ENCODE measurements at regions not wholly inside any gene's neighbourhood (a gene's known extent, or its start where the extent isn't known, plus 50 kb on each side); places are given as distances from the start of the nearest gene placed in this dataset.

DNA sequence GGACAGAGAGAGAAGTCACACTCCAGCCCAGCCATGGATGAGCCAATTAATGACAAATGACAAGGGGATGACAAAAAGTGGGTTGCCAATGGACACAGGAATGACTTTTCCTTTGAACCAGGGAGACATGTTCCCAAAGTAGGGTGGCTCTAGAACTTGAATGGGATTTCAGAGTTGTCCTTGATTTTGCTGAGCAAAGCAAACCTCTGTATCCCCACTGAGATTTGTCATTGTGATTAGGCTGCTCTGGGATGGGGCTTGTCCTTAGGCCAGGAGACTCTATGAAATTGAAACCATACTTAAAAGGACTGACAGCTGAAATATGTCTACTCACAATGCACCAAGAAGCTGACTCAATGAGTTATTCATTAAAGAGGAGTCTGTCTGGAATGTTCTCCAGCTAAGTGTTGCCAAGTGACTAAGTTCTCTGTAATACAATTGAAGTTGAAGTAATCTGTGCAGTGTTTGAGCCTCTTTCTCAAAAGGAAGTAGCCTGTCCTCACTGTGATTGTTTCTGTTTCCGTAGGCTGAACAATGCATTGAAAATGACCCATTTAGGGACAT lies 69.0 kb upstream of the PCDH9 start:
- TF ChIP-seq POLR2AphosphoS5 (IDR thresholded peaks at IDR 0.05; ENCODE audit: borderline replicate concordance, low read depth, low read length), result no peak
- no peak for TF ChIP-seq EZH2 (IDR thresholded peaks at IDR 0.05)

Measured in SK-N-MC (cell line).